ENCODE measurements at regions not wholly inside any gene's neighbourhood (a gene's known extent, or its start where the extent isn't known, plus 50 kb on each side); places are given as distances from the start of the nearest gene placed in this dataset.
"Not testable (repeated sequence)": the region's sequence is repeated elsewhere in the genome, so short reads cannot be mapped to it uniquely, and the experiment has no call there.

DNA sequence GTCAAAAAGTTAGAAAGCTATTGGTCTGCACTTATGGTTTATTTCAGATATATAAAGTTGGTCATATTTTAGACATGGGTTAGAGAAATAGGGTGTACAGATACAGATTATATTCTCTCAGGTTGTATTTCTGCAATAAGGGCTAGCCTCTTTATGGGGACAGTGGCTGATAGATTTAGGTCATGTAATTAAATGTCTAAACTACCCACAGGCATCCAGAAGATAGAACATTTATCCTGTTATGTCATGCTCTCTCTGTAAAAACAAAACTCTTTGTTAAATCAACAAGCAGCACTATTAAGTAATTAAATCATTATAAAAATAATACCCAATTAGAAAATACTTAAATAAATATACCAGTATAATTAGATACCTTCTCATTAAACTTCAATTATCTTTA lies 612.6 kb upstream of the CITED2 start:
- no peak for DNase-seq

GRCh38 chr6:139985236-139985815 lies 610.9 kb upstream of the CITED2 start:
- no peak for DNase-seq

GRCh38 chr6:139984317-139984716 lies 609.9 kb upstream of the CITED2 start:
- DNase-seq, result no peak

- DNase-seq, result no peak
Observed at GRCh38 chr6:139983555-139984276, 609.3 kb upstream of the CITED2 start.

- no peak for DNase-seq
Observed at GRCh38 chr6:139982652-139983295, 608.3 kb upstream of the CITED2 start.

DNA sequence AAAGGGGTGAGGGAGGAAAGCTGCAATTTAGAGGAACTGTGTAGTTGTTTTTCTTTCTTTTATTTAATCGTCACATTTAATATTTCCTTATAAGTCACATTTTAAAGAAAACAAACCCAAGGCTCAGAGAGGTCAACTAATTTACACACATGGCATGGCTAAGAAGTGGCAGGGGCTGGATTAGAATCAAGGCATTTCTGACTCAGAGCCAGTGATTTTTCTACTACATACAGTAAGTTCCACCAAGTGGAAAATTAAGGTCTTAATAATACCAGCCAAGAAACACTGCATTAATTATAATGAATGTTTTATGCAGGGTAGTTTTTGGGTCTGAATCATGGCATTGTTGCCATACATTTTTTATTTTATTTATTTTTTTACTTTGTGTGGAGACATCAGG lies 607.7 kb upstream of the CITED2 start:
- DNase-seq, result no peak

GRCh38 chr6:139981768-139982181 lies 607.3 kb upstream of the CITED2 start:
- DNase-seq, result no peak

GRCh38 chr6:139981066-139981624 lies 606.7 kb upstream of the CITED2 start:
- DNase-seq, result no peak

GRCh38 chr6:139980631-139981030 lies 606.2 kb upstream of the CITED2 start:
- DNase-seq, result not testable (repeated sequence)

DNA sequence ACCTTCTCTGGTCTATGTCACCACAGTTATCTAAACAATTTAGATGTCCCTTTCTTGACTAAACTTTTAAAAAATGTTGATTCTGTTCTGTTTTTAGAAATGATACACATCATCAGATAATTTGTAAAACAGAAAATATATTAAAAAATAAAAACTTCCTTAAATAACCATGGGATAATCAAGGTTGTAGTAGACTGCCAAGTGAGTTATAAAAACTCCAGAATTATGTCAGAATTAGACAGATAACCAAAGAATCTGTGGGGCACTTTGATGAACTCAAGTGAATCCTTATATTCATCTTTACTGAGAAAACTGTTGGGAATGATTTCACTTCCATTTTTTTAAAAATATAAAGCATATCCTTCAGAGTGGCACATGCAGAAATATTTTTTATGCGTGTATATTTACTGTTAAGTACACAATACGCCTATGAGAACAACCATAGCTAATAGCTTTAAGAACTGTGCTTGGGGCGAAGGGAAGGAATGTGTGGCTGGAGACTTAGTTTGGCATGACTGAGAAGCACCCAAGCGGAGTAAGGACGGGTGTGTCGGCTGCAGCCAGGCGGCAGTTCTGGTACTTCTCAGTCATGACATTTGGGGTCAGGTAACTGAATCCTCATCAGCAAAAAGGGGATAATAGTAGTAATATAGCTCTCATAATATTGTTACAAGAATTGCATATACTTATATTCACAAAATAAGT lies 604.7 kb upstream of the CITED2 start:
- no peak for DNase-seq

DNA sequence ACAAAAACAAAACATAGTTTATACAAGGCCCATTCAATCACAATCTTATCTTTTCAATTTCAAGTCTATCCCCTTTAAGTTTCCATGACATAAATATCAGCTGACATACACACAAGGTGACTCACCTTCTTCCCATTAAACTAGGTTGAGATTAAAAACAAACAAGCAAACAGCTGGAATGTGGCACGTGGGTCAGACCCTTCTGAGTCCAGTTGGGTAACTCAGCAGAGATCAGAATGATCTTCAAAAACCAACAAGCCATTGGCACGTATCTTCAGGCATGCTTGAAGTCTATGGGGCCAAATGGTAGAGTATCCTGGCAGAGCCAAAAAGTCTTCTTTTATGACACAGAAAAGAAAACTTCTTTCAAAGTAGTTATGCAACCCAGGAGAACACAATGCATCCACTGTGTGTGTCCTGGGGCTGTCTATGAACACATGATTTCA lies 603.5 kb upstream of the CITED2 start:
- no peak for DNase-seq

GRCh38 chr6:139973669-139974344 lies 599.4 kb upstream of the CITED2 start:
- no peak for DNase-seq

- DNase-seq, result no peak
Observed at GRCh38 chr6:139972116-139972515, 597.7 kb upstream of the CITED2 start.

GRCh38 chr6:139970591-139970991 lies 596.1 kb upstream of the CITED2 start:
- DNase-seq, result no peak

DNA sequence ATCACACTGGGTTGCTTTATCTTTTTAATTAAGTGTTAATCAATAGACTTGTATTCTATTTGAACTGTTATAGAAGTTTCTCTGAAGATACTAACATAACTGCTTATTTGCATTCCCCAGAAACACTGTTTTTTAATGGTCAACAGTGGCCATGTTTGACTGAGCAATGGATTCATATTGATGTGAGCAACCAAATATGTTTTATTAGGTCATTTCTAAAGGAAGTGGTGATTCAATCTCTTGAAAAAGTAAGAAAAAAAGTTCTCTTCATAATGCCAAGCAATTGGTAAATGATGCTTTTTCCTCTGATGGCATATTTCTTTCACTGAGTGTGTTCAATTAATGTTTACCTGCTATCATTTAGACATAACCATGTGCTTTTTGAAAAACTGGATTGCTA lies 593.0 kb upstream of the CITED2 start:
- DNase-seq, result no peak

- no peak for DNase-seq
Observed at GRCh38 chr6:139965393-139965792, 590.9 kb upstream of the CITED2 start.

- no peak for DNase-seq
Observed at GRCh38 chr6:139964737-139965136, 590.3 kb upstream of the CITED2 start.

DNA sequence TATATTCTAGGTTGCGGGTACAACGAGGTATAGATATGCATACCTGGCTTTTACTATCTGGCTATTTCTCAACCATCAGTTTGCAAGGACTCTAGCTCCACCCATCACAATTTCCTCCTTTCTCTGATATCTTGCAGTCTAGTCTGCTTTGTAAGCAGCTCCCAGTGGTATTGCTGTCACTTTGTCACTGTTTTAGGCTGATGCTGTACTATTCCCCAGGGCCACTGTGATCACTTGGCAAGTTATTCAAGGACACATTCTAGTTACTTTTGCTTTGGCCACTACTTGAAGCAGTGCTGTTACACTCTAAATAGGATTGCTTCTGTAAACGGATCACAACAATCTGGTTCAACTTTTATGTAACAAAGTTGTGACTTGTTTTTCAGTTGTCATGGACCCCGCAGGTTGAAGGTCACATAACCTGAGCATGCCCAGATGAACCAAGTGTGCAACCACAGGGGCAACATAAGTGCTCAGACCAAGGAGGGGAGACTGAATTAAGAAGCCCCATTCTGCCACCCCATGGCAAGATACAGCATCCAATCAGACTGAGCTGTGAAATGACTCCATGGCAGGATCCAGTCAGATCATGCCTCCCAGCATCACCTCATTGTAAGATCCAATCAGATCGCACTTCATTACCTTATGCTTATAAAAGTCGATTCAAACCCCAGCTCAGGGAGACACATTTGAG lies 588.4 kb upstream of the CITED2 start:
- DNase-seq, result no peak

GRCh38 chr6:139961190-139961589 lies 586.7 kb upstream of the CITED2 start:
- no peak for DNase-seq

DNA sequence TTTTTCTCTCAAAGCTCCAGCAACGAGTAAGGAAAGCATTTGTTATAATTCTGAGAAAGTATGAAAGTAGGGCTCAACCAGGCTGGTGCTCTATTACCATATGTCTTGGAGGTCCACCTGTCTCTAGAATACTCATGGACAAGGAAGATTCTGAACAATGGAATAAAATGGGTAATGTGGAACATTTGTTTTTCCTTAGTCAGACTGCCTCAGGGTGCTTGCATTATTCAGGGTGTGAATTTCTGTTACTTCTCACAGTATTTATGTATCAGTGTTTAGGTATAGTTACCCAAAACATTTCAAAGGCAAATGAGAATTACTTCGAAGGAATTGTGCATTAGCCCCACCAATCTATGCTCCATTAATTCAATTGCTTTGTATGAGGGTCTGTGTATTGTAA lies 586.2 kb upstream of the CITED2 start:
- no peak for DNase-seq

DNA sequence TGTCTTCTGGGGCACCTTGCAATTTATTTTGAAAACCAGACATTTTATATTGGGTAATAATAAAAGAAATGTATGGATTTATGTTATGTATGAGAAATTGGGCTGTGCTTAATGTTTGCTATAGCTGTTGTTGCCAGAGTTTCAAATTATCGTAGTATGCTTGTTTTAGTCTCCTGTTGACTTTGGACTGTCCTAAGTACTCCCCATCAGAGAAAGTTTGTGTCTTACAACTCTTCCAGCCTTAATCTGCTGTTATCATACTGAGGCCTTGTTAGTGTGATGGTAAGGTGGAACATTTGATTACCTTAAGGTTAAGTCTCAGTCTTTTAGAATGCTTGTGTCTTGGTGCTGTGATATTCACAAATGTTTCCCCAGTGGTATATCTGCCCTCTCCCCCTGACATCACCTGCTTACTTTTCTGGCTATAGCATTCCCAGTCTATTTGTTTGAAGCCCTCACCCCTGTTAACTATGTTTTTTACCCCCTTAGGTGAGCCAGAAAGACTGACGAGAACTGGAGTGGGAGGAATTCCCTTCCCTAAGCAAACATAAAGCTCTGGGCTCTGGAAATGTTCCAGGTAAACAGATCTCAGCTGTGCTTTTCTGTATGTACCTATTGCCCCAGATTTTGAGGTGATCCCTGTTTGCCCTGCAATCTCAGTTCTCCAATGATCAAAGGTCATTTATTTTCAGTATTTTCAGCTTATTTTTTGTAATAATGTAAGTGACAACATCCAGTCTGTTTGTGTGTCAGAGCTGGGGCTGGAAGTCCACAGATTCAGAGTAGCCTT lies 581.1 kb upstream of the CITED2 start:
- DNase-seq, result no peak
